ENCODE measurements at regions not wholly inside any gene's neighbourhood (a gene's known extent, or its start where the extent isn't known, plus 50 kb on each side); places are given as distances from the start of the nearest gene placed in this dataset.

- no peak for TF ChIP-seq CTCF (IDR thresholded peaks at IDR 0.05)
- TF ChIP-seq EP300 (IDR thresholded peaks at IDR 0.05), result no peak
- TF ChIP-seq POLR2A (IDR thresholded peaks at IDR 0.05), result no peak
- TF ChIP-seq POLR2AphosphoS5 (IDR thresholded peaks at IDR 0.05), result no peak
Observed at GRCh38 chr12:33044447-33044846, 147.9 kb upstream of the PKP2 start.

All from suprapubic skin (tissue), 4 donors.